ENCODE measurements at regions not wholly inside any gene's neighbourhood (a gene's known extent, or its start where the extent isn't known, plus 50 kb on each side); places are given as distances from the start of the nearest gene placed in this dataset.

- TF ChIP-seq TCF12 (IDR thresholded peaks at IDR 0.05; ENCODE audit: low read depth) (no peak), NFIC (IDR thresholded peaks at IDR 0.05) (no peak), EGR1 (IDR thresholded peaks at IDR 0.05) (no peak), EP300 (IDR thresholded peaks at IDR 0.05; ENCODE audit: borderline replicate concordance) (no peak), RAD21 (IDR thresholded peaks at IDR 0.05; ENCODE audit: low read depth) (no peak), CEBPB (IDR thresholded peaks at IDR 0.05) (no peak)
These were observed 210.3 kb upstream of the RBMS1 start for GRCh38 chr2:160703648-160704585.

All from Ishikawa (cell line).